ENCODE measurements at regions not wholly inside any gene's neighbourhood (a gene's known extent, or its start where the extent isn't known, plus 50 kb on each side); places are given as distances from the start of the nearest gene placed in this dataset.

GRCh38 chr15:58276924-58277323, 138.7 kb downstream of the AQP9 start:
- no peak overlapping the region for H3K27ac ChIP-seq
- no peak overlapping the region for H3K4me3 ChIP-seq
- no peaks in the 10 kb centered on the region for H3K27me3 ChIP-seq
- H3K36me3 ChIP-seq, result no peaks in the 10 kb centered on the region
- intact Hi-C loops (cut with DNase I), result no loop called here
- no peak for DNase-seq (ENCODE audit: extremely low spot score in 2 of 2)
- no peak for TF ChIP-seq CTCF (IDR thresholded peaks at IDR 0.05)
- no peaks in the 10 kb centered on the region for H3K9me3 ChIP-seq
- no peaks in the 10 kb centered on the region for H3K4me1 ChIP-seq

DNA sequence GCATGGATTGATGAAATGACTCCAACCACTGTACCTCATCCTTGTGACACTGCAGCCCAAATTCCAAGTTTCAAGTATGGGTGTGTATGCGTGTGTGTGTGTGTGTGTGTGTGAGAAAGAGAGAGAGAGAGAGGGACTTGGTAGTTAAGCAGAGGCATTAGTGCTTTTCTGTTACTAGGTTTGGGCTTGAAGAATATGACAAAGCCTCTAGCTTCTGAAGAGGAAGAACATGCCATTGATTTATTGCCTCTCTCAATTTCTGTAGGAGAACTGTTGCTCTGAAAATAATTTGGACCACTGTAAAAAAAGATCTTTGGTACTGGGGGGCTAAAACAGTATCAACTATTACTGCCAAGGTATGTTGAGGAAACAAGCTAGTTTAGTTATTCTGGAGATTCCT, 139.2 kb downstream of the AQP9 start:
- Histone ChIP-seq H3K4me3 (no peak overlapping the region), H3K36me3 (no peaks in the 10 kb centered on the region), H3K9me3 (no peaks in the 10 kb centered on the region), H3K4me1 (no peaks in the 10 kb centered on the region), H3K27me3 (no peaks in the 10 kb centered on the region), H3K27ac (no peak overlapping the region)
- DNase-seq (ENCODE audit: extremely low spot score in 2 of 2), result no peak
- intact Hi-C loops (cut with DNase I), result no loop called here
- no peak for TF ChIP-seq POLR2AphosphoS5 (IDR thresholded peaks at IDR 0.05; ENCODE audit: insufficient read depth in 1 of 2, low read depth in 1 of 2)
- no peak for TF ChIP-seq CTCF (IDR thresholded peaks at IDR 0.05)
- TF ChIP-seq POLR2A (IDR thresholded peaks at IDR 0.05), result no peak

DNA sequence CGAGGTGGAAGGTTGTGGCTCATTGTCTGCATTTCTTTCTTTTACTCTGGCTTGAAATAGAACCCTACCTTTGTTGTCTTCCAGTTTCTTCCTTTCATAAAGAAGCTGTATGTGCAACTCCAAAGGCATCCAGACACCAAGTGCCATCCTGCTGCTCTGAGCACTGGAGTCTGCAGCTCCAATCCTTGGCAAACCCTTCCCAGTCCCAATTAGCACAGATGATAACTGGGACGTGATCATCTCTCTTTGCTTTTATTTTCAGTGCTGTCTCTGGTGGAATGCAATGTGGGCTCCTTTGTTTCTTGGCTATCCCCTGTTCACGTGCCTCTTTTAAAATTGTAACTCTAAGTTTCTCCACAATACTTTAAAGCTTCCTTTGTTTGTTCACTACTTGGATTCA, 140.9 kb downstream of the AQP9 start:
- Histone ChIP-seq H3K9me3 (no peaks in the 10 kb centered on the region), H3K27ac (no peak overlapping the region), H3K36me3 (no peaks in the 10 kb centered on the region), H3K4me1 (no peaks in the 10 kb centered on the region), H3K4me3 (no peak overlapping the region), H3K27me3 (no peaks in the 10 kb centered on the region)
- DNase-seq (ENCODE audit: extremely low spot score in 2 of 2), result no peak
- intact Hi-C loops (cut with DNase I), result no loop called here
- TF ChIP-seq POLR2AphosphoS5 (IDR thresholded peaks at IDR 0.05; ENCODE audit: insufficient read depth in 1 of 2, low read depth in 1 of 2) (no peak), POLR2A (IDR thresholded peaks at IDR 0.05) (no peak), CTCF (IDR thresholded peaks at IDR 0.05) (no peak)

DNA sequence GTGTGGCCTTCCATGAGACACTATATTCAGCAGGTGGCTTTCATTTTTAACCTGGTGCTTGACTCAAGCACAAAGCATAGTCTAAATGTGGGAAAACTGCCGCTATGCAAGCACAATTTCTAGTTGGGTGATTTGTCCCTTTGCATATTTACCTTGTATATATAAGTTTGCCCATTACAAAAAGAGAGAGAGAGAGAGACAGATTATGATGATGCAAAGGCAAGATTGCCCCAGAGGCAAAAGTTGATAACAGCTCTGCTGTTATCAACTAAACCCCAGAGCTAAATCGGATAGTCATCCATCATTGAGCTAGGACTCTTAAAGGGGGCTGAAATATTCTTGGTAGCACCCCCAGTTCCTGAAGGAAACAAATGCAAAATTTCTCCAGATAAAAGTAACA, 141.5 kb downstream of the AQP9 start:
- TF ChIP-seq POLR2A (IDR thresholded peaks at IDR 0.05) (no peak), CTCF (IDR thresholded peaks at IDR 0.05) (no peak), POLR2AphosphoS5 (IDR thresholded peaks at IDR 0.05; ENCODE audit: insufficient read depth in 1 of 2, low read depth in 1 of 2) (no peak)
- H3K4me3 ChIP-seq, result no peak overlapping the region
- H3K27ac ChIP-seq, result no peak overlapping the region
- no peaks in the 10 kb centered on the region for H3K27me3 ChIP-seq
- no peaks in the 10 kb centered on the region for H3K4me1 ChIP-seq
- intact Hi-C loops (cut with DNase I), result no loop called here
- DNase-seq (ENCODE audit: extremely low spot score in 2 of 2), result no peak
- no peaks in the 10 kb centered on the region for H3K36me3 ChIP-seq
- no peaks in the 10 kb centered on the region for H3K9me3 ChIP-seq

DNA sequence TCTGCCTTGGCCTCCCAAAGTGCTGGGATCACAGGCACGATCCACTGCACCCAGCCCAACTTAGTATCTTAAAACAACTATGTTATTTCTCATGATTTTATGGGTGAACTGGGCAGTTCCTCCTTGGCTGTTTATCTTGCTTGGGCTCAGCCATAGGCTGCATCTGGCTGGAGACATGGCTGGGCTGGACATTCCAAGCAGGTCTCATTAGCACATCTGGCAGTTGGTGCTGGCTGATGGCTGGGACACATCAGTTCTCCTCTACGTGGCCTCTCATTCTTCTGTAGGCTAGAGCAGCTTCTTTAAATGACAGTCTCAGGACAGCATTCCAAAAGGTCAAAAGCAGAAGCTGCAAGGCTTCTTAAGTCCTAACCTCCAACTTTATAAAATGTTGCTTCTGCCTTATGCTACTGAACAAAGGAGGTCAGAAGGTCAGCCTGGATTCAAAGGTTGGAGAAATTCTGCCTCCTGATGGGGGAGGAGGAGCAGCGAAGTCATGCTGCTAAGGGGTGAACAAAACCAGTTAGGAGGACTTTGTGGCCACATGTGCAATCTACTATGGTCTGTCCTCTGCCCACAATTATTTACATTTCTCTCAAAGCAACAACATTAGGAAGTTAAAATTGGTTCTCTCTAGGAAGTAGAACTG, 144.0 kb downstream of the AQP9 start:
- H3K27me3 ChIP-seq, result no peaks in the 10 kb centered on the region
- no peaks in the 10 kb centered on the region for H3K36me3 ChIP-seq
- no peak for TF ChIP-seq CTCF (IDR thresholded peaks at IDR 0.05)
- no peak for TF ChIP-seq POLR2A (IDR thresholded peaks at IDR 0.05)
- TF ChIP-seq POLR2AphosphoS5 (IDR thresholded peaks at IDR 0.05; ENCODE audit: insufficient read depth in 1 of 2, low read depth in 1 of 2), result no peak
- intact Hi-C loops (cut with DNase I), result no loop called here
- H3K4me3 ChIP-seq, result no peak overlapping the region
- no peaks in the 10 kb centered on the region for H3K4me1 ChIP-seq
- DNase-seq (ENCODE audit: extremely low spot score in 2 of 2), result no peak
- no peaks in the 10 kb centered on the region for H3K9me3 ChIP-seq
- H3K27ac ChIP-seq, result no peak overlapping the region
